Gastroesophageal sphincter (tissue), 4 donors: ENCODE measurements at regions not wholly inside any gene's neighbourhood (a gene's known extent, or its start where the extent isn't known, plus 50 kb on each side); places are given as distances from the start of the nearest gene placed in this dataset.

ENCODE experiments used
- ATAC-seq: fragments of 150-250 bp; one replicate; pipeline ENCODE4 v1.9.1; 2016; ENCODE audit warnings: mild to moderate bottlenecking, moderate library complexity
- H3K27ac ChIP-seq, 4 donors: fragments of 200-600 bp; sonication (generic) in 3 of 4; 1 replicate in 3 of 4; 2 replicates in 1 of 4; pipeline ENCODE4 v1.5.1; 2016 to 2019
- H3K27me3 ChIP-seq: fragments of 200-600 bp; sonication (generic); one replicate; pipeline ENCODE4 v1.5.1; 2019
- H3K36me3 ChIP-seq, 2 donors: fragments of 200-600 bp; sonication (generic); one replicate each; pipeline ENCODE4 v1.5.1; 2019; ENCODE audit warnings: control low read depth in 1 of 2
- H3K4me1 ChIP-seq, 3 donors: fragments of 200-600 bp; sonication (generic); 1 replicate in 2 of 3; 2 replicates in 1 of 3; pipeline ENCODE4 v1.5.1; 2016 to 2019; ENCODE audit warnings: control low read depth in 2 of 3
- H3K4me3 ChIP-seq, 2 donors: fragments of 200-600 bp; sonication (generic); one replicate each; pipeline ENCODE4 v1.5.1; 2019; ENCODE audit warnings: mild to moderate bottlenecking in 1 of 2, moderate library complexity in 1 of 2
- H3K9me3 ChIP-seq, 3 donors: fragments of 200-600 bp; sonication (generic); one replicate each; pipeline ENCODE4 v1.5.1; 2017 to 2019; ENCODE audit warnings: control low read depth in 2 of 3
- CTCF ChIP-seq, 4 experiments: fragments of 200-600 bp in 2 of 4; fragments of 450-650 bp in 2 of 4; sonication (generic) in 1 of 4; IDR thresholded peaks; one replicate each; pipeline ENCODE4 v1.5.1; 2017 to 2019; ENCODE audit warnings: antibody characterized with exemption in 4 of 4, mild to moderate bottlenecking in 2 of 4, moderate library complexity in 2 of 4
- EP300 ChIP-seq: sonication (generic); formaldehyde crosslinking; IDR thresholded peaks from one replicate; pipeline ENCODE4 v1.6.1; 2017; ENCODE audit warnings: antibody characterized with exemption, mild to moderate bottlenecking
- POLR2A ChIP-seq, 2 donors: fragments of 450-650 bp; IDR thresholded peaks; one replicate each; pipeline ENCODE4 v1.6.1; 2017; ENCODE audit warnings: antibody characterized with exemption in 2 of 2, mild to moderate bottlenecking in 2 of 2, moderate library complexity in 1 of 2
- POLR2AphosphoS5 ChIP-seq: sonication (generic); formaldehyde crosslinking; IDR thresholded peaks from one replicate; pipeline ENCODE4 v1.6.1; 2017; ENCODE audit warnings: antibody characterized with exemption
- WGBS, 2 donors: methylation state at CpG; one replicate each; pipeline ENCODE4 v1.1.5; 2018; ENCODE audit warnings: low coverage in 1 of 2; 5-methylcytosine and 5-hydroxymethylcytosine counted together

- H3K27ac ChIP-seq = no peak overlapping the region
- no peaks in the 10 kb centered on the region for H3K36me3 ChIP-seq
- H3K9me3 ChIP-seq = peaks cover 0 to 10% (median 0%) of the 10 kb centered on the region in 3 donors
- no CpG with 5 or more reads among the region's 1 CpG for WGBS, 2 donors
- no peak overlapping the region for H3K4me3 ChIP-seq
- no peak for ATAC-seq
- no peaks in the 10 kb centered on the region for H3K27me3 ChIP-seq
- TF ChIP-seq EP300 (no peak), POLR2AphosphoS5 (no peak), CTCF (IDR thresholded peaks at IDR 0.05) (no peak), POLR2A (IDR thresholded peaks at IDR 0.05) (no peak)
- H3K4me1 ChIP-seq = no peaks in the 10 kb centered on the region
These were observed 129.4 kb upstream of the TLE3 start for GRCh38 chr15:70227147-70227546.

DNA sequence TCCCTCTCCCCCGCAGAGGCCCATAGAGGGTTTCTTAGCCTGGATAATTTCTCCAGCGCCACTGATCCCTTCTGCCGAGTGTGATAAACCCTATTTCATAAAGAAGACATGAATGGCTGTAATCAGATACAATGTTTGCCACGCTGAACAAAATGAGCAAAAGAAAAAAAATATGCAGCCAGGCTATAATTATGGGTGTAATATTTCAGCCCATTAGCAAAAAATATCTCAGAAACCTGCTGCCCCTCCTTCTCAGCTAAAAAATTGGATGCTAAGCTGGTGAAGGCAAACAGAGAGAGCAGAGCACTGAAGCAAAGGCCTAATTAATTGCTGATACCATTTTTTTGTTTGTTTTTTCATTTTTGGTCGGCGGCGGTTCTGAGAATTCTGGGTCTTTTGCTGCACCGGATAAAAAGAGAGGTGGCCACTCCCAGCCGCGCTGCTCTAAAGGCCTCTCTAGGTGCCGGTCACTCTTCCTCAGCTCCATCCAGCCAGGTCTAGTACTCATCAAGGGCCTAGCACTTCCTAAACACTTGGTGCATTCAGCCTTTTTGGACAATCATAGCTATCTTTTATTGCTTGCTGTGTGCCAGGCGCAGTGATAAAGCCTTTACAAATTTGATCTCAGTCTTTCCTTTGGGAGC is 128.7 kb upstream of the TLE3 start:
- 88 to 100% methylated on average over 7 to 12 of the region's 12 CpGs for WGBS, 2 donors
- no peak for ATAC-seq
- no peak overlapping the region for H3K4me3 ChIP-seq
- no peak for TF ChIP-seq POLR2A (IDR thresholded peaks at IDR 0.05)
- no peak for TF ChIP-seq EP300
- TF ChIP-seq CTCF (IDR thresholded peaks at IDR 0.05) = no peak
- TF ChIP-seq POLR2AphosphoS5 = no peak
- no peak overlapping the region for H3K27ac ChIP-seq
- peaks cover 0 to 3% (median 0%) of the 10 kb centered on the region in 3 donors for H3K9me3 ChIP-seq
- no peaks in the 10 kb centered on the region for H3K27me3 ChIP-seq
- H3K4me1 ChIP-seq = no peaks in the 10 kb centered on the region
- no peaks in the 10 kb centered on the region for H3K36me3 ChIP-seq

DNA sequence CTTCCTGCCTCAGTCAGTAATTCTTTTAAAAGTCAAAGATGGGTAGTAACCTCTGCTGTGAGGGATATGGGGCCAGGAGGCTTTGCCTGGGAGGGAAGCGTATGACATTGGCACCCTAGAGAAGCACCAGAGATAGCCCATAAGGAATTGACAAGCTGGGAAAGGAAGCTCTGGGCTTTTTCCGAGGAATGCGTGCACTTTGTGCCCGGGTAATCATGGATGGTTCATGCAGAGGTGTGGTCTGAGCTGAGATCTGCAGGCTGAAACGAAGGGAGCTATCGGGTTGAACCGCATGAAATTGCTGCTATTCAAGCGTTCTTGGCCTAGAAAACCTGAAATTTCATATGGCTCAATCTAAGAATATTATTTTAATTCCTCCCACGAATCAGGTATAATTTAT is 127.7 kb upstream of the TLE3 start:
- H3K9me3 ChIP-seq = no peaks in the 10 kb centered on the region
- ATAC-seq = no peak
- TF ChIP-seq POLR2AphosphoS5 (no peak), POLR2A (IDR thresholded peaks at IDR 0.05) (no peak), EP300 (no peak), CTCF (IDR thresholded peaks at IDR 0.05) (no peak)
- 70 to 88% methylated on average over 7 to 8 of the region's 9 CpGs for WGBS, 2 donors
- H3K36me3 ChIP-seq = no peaks in the 10 kb centered on the region
- H3K4me3 ChIP-seq = no peak overlapping the region
- no peak overlapping the region for H3K27ac ChIP-seq
- no peaks in the 10 kb centered on the region for H3K27me3 ChIP-seq
- H3K4me1 ChIP-seq = no peaks in the 10 kb centered on the region

DNA sequence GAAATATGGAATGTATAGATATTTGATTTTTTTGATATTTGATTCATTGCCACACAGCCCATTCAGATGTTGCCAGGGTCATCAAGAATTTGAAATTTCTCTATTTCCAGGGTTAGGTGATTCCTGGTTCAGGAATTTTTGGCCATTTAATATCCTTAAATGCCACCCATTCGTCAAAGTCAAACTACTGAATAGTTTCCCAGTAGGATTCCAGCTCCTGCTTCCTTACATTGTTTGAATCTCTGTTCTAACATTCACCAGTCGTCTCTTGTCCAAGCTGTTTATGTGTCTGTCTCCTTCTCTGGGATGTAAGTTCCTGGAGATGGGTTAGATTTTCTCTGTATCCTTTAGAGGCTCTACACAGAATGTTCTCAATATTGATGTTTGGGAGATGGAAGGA is 124.9 kb upstream of the TLE3 start:
- 42 to 43% methylated on average over 2 of the region's 2 CpGs for WGBS, 2 donors
- H3K36me3 ChIP-seq = no peaks in the 10 kb centered on the region
- no peaks in the 10 kb centered on the region for H3K9me3 ChIP-seq
- H3K27ac ChIP-seq = no peak overlapping the region
- ATAC-seq = no peak
- no peaks in the 10 kb centered on the region for H3K27me3 ChIP-seq
- H3K4me1 ChIP-seq = no peaks in the 10 kb centered on the region
- H3K4me3 ChIP-seq = no peak overlapping the region
- TF ChIP-seq CTCF (IDR thresholded peaks at IDR 0.05) (no peak), EP300 (no peak), POLR2AphosphoS5 (no peak), POLR2A (IDR thresholded peaks at IDR 0.05) (no peak)

GRCh38 chr15:70220490-70221096 is 122.9 kb upstream of the TLE3 start:
- WGBS, 2 donors = 77 to 93% methylated on average over 6 of the region's 6 CpGs
- no peak for ATAC-seq
- Histone ChIP-seq H3K4me3 (no peak overlapping the region), H3K27me3 (no peaks in the 10 kb centered on the region), H3K27ac (no peak overlapping the region), H3K4me1 (no peaks in the 10 kb centered on the region), H3K9me3 (no peaks in the 10 kb centered on the region), H3K36me3 (no peaks in the 10 kb centered on the region)
- no peak for TF ChIP-seq POLR2AphosphoS5
- TF ChIP-seq CTCF (IDR thresholded peaks at IDR 0.05) = no peak
- no peak for TF ChIP-seq POLR2A (IDR thresholded peaks at IDR 0.05)
- no peak for TF ChIP-seq EP300
